Heart right ventricle (tissue), 16 donors: ENCODE measurements at regions not wholly inside any gene's neighbourhood (a gene's known extent, or its start where the extent isn't known, plus 50 kb on each side); places are given as distances from the start of the nearest gene placed in this dataset.
A peak's percentile ranks its signal among the peaks of the same experiment; 100 is the strongest.

ENCODE experiments used
- ATAC-seq, 8 donors: fragments of 200-7000 bp; cut with Tn5 transposase; one replicate each; pipeline ENCODE4 v1.9.1; 2020; ENCODE audit warnings: mild to moderate bottlenecking in 8 of 8, moderate library complexity in 8 of 8, moderate number of reproducible peaks in 1 of 8
- DNase-seq, 2 donors: peaks; one replicate each; pipeline ENCODE4 v3.0.0-alpha.2; 2020
- H3K27ac ChIP-seq, 10 donors: fragments of 200-600 bp; sonication (generic) in 2 of 10; one replicate each; pipeline versions ENCODE4 v1.5.0 to v1.8.0; 2020 to 2022; ENCODE audit warnings: mild to moderate bottlenecking in 3 of 10
- H3K27me3 ChIP-seq, 7 donors: fragments of 200-600 bp; one replicate each; pipeline ENCODE4 v1.8.0; 2021 to 2022; ENCODE audit warnings: mild to moderate bottlenecking in 2 of 7
- H3K36me3 ChIP-seq, 9 donors: fragments of 200-600 bp; sonication (generic) in 1 of 9; one replicate each; pipeline versions ENCODE4 v1.5.0 to v1.8.0; 2020 to 2022; ENCODE audit warnings: mild to moderate bottlenecking in 2 of 9
- H3K4me1 ChIP-seq, 9 donors: fragments of 200-600 bp; sonication (generic) in 1 of 9; one replicate each; pipeline versions ENCODE4 v1.5.0 to v1.8.0; 2020 to 2022; ENCODE audit warnings: mild to moderate bottlenecking in 4 of 9
- H3K4me3 ChIP-seq, 10 donors: fragments of 200-600 bp; sonication (generic) in 2 of 10; one replicate each; pipeline versions ENCODE4 v1.5.0 to v1.8.0; 2020 to 2022; ENCODE audit warnings: mild to moderate bottlenecking in 7 of 10, moderate library complexity in 2 of 10
- H3K9me3 ChIP-seq, 11 donors: fragments of 200-600 bp in 10 of 11; sonication (generic) in 2 of 11; one replicate each; pipeline versions ENCODE4 v1.5.0 to v1.8.0; 2013 to 2022; ENCODE audit warnings: mild to moderate bottlenecking in 2 of 11, control low read depth in 1 of 11, moderate library complexity in 1 of 11
- WGBS, 2 donors: extraction: QIAGEN DNeasy Blood & Tissue Kit; methylation state at CpG; one replicate each; pipeline ENCODE4 v1.1.7; 2013; ENCODE audit warnings: inconsistent platforms in 1 of 2; 5-methylcytosine and 5-hydroxymethylcytosine counted together
- intact Hi-C, 10 donors: fragments of 100-400 bp; cut with DNase I; formaldehyde crosslinking; loops; one replicate each; pipeline versions ENCODE4 v1.11.1 to v1.14.2; 2022
- TF ChIP-seq, protein P1 (sequence below), 9 donors: fragments of 200-600 bp; sonication (generic) in 2 of 9; IDR thresholded peaks; one replicate each; pipeline versions ENCODE4 v1.5.0 to v1.8.0; 2021 to 2022; ENCODE audit warnings: antibody characterized with exemption in 9 of 9, mild to moderate bottlenecking in 5 of 9, moderate library complexity in 1 of 9
- donor health status: Arrhythmogenic right ventricular cardiomyopathy.
- donor health status: ischemic (EF 13 %, LVEDD 7.1; RV severe dilation, severe dysfunction).
- donor health status: healthy with polysubstance abuse.
- donor health status: DM: no; HTN: yes; CAD: no.
- donor health status: DM: no; HTN: no; CAD: no.
- donor health status: ischemic (EF 25% LVEDD 6.9; RV normal size, moderate dysfunction).
- donor health status: ischemic (EF 25% LVEDD 5.7; RV mildly dilated, moderate dysfunction).
- donor health status: healthy.
- donor health status: DM: yes; HTN: yes; CAD: no.
- donor health status: Ischemic cardiomyopathy.
- donor health status: ischemic (EF 35%, LVEDD 5.7; RV mildly dilated, moderate dysfunction).
- donor health status: nonischemic (EF 11% LVEDD 7.7; RV severe dilation, severe dysfunction).
- donor health status: DM: yes; HTN: yes; CAD: no.
- donor health status: PGD.
- donor health status: ischemic (EF 29% LVEDD 5.4; RV normal size, mild dysfunction).
- donor health status: nonischemic (EF 23%, LVEDD 6.1; RV moderate dilation, normal function).

DNA sequence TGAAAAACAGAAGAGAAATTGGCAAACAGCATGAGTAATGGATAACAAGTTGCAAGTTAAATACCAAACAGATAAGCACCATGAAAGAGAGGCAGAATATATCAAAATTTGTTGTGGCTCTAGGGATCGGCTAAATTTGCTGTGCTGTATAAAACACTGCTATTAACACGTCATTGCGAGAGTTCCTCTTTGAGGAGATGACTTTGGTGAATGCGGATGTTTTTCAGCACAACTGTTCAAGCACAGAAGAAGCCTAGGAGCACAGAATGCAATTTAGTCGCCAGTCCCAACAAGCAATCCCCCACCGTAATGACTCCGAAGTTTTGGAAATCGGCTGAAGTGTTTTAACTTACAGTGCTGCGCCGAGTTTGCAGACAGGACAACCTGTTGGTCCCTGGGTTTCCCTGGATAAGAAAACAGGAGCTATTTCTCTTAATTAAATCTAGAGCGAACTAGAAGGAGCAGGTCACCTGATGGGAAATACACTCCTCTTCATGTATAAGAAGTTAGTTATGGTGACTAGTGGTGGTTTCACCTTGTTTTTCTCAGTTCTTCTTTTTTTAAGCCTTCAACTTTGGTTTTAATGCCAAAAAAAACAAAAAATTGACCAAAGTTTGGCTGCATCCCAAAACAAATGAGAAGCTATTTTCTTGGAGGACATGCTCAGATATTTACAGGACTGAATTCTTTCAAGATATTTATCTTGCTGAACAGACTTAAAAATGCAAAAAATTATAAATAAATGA is 454.1 kb upstream of the SALL3 start:
- H3K9me3 ChIP-seq = peaks cover 0 to under 1% (median 0%) of the 10 kb centered on the region in 11 donors
- H3K27me3 ChIP-seq = peaks cover 0 to 15% (median 6%) of the 10 kb centered on the region in 7 donors
- no peak overlapping the region for H3K27ac ChIP-seq
- DNase-seq (no peak), ATAC-seq (no peak)
- H3K36me3 ChIP-seq = no peaks in the 10 kb centered on the region
- 69 to 79% methylated on average over 11 of the region's 11 CpGs for WGBS, 2 donors
- peaks cover 0 to 14% (median 8%) of the 10 kb centered on the region in 9 donors for H3K4me1 ChIP-seq
- intact Hi-C loops = loop anchor here in 1 of 10 donors (10.0 kb wide), 1 partner anchor 59 kb away; no protein-coding TSS in a partner anchor
- no peak overlapping the region for H3K4me3 ChIP-seq
- TF ChIP-seq, protein P1, sequence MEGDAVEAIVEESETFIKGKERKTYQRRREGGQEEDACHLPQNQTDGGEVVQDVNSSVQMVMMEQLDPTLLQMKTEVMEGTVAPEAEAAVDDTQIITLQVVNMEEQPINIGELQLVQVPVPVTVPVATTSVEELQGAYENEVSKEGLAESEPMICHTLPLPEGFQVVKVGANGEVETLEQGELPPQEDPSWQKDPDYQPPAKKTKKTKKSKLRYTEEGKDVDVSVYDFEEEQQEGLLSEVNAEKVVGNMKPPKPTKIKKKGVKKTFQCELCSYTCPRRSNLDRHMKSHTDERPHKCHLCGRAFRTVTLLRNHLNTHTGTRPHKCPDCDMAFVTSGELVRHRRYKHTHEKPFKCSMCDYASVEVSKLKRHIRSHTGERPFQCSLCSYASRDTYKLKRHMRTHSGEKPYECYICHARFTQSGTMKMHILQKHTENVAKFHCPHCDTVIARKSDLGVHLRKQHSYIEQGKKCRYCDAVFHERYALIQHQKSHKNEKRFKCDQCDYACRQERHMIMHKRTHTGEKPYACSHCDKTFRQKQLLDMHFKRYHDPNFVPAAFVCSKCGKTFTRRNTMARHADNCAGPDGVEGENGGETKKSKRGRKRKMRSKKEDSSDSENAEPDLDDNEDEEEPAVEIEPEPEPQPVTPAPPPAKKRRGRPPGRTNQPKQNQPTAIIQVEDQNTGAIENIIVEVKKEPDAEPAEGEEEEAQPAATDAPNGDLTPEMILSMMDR (IDR thresholded peaks at IDR 0.05) = no peak

DNA sequence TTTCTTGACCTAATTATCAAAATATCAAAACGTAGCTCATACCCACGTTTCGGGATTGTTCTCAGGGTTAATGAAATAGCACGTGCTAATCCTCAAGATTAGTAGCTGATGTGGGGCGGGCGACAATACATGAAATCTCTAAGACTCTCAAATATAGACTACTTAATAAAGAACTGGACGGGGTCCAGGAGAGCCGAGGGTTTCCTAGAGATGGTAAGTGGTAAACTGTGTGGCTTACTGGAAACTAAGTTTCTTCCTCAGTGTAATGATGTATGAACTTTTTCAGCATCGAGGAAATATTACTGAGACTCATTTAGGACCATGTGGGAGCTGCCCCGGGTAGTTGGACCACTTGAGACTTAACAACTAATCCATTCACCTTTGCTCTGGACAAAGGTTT is 453.3 kb upstream of the SALL3 start:
- peaks cover 0 to 14% (median 8%) of the 10 kb centered on the region in 9 donors for H3K4me1 ChIP-seq
- peaks cover 0 to 15% (median 6%) of the 10 kb centered on the region in 7 donors for H3K27me3 ChIP-seq
- intact Hi-C loops = loop anchor here in 1 of 10 donors (10.0 kb wide), 1 partner anchor 59 kb away; no protein-coding TSS in a partner anchor
- ATAC-seq (no peak), DNase-seq (no peak)
- H3K36me3 ChIP-seq = no peaks in the 10 kb centered on the region
- H3K9me3 ChIP-seq = peaks cover 0 to 5% (median 0%) of the 10 kb centered on the region in 11 donors
- H3K27ac ChIP-seq = no peak overlapping the region
- H3K4me3 ChIP-seq = no peak overlapping the region
- TF ChIP-seq, protein P1 (IDR thresholded peaks at IDR 0.05) = no peak
- 37 to 38% methylated on average over 10 of the region's 10 CpGs for WGBS, 2 donors

DNA sequence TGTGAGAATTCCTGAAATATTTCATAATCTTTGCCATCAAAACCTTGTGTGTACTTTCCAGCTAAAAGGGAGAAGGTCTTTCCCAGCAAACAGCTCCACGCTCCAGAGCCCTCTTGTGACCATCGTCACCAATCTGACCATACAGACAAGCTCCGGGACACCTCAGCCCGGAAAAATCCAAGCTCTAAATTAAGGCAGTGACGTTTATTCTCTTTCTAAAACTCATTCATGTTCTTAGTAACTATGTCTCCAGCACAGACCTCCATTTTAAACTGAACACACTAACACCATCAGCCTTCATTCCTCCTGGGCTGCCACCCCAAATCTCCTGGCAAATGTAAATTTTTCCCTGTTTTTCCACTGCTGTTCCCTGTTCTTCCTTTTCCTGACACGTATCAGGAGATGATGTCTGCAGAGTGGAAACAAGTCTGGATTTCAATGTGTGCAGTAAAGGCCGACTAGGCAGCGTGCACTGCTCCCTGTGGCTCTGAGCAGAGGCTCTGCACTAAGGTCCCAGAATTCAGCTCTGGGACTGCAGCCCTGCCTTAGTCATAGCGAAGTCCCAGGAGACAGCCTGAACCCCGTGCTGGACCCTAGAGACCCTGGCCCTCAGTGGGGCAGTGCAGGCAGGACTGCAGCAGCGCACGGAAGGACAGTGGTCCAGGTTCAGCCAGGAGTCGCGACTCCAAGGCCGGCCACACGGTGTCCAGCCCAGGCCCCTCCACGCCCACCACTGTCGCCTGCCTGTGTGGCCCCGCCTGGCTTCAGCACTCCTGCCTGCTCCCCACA is 452.5 kb upstream of the SALL3 start:
- Histone ChIP-seq H3K4me3 (no peak overlapping the region), H3K27me3 (peaks cover 0 to 15% (median 6%) of the 10 kb centered on the region in 7 donors), H3K27ac (no peak overlapping the region), H3K4me1 (peaks cover 0 to 14% (median 8%) of the 10 kb centered on the region in 9 donors), H3K36me3 (no peaks in the 10 kb centered on the region), H3K9me3 (peaks cover 0 to 5% (median 0%) of the 10 kb centered on the region in 11 donors)
- ATAC-seq (peak; percentile 29 to 75 (median 61)), DNase-seq (no peak)
- WGBS, 2 donors = 51 to 53% methylated on average over 19 of the region's 19 CpGs
- TF ChIP-seq, protein P1 (IDR thresholded peaks at IDR 0.05) = no peak
- intact Hi-C loops = loop anchor here in 1 of 10 donors (10.0 kb wide), 1 partner anchor 58 kb away; no protein-coding TSS in a partner anchor

DNA sequence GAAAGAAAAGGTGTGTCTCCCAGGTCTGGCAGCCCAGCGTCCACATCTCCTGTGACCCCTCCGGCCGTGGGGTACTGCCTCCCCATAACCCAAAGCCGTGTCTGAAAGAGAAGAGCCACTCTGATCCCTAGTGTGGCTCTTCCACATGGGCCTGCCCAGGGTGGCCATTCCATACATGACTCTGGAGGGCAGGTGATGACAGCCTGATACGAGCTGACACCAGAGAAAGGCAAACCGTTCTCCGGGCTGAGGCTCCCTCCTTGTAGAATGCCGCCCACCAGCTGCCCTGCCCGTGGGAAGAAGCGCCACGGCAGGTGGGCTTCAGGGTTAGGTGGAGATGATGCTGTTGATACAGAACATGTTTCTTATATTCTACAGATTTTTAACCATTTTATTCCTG is 451.6 kb upstream of the SALL3 start:
- DNase-seq = no peak
- WGBS, 2 donors = 58 to 61% methylated on average over 11 of the region's 11 CpGs
- Histone ChIP-seq H3K27me3 (peaks cover 0 to 15% (median 6%) of the 10 kb centered on the region in 7 donors), H3K36me3 (no peaks in the 10 kb centered on the region), H3K4me3 (no peak overlapping the region), H3K9me3 (peaks cover 0 to 5% (median 0%) of the 10 kb centered on the region in 11 donors), H3K27ac (no peak overlapping the region), H3K4me1 (peaks cover 0 to 14% (median 8%) of the 10 kb centered on the region in 9 donors)
- intact Hi-C loops = loop anchor here in 1 of 10 donors (10.0 kb wide), 1 partner anchor 57 kb away; no protein-coding TSS in a partner anchor
- TF ChIP-seq, protein P1 (IDR thresholded peaks at IDR 0.05) = no peak
- ATAC-seq = peak in 1 of 8 donors; percentile 38
